Suprapubic skin (tissue), 4 donors: ENCODE measurements at regions not wholly inside any gene's neighbourhood (a gene's known extent, or its start where the extent isn't known, plus 50 kb on each side); places are given as distances from the start of the nearest gene placed in this dataset.

ENCODE experiments used
- POLR2A ChIP-seq, 2 donors: fragments of 450-650 bp; IDR thresholded peaks; one replicate each; pipeline ENCODE4 v1.6.1; 2017; ENCODE audit warnings: antibody characterized with exemption in 2 of 2, mild to moderate bottlenecking in 2 of 2, moderate library complexity in 2 of 2
- POLR2AphosphoS5 ChIP-seq, 3 donors: sonication (generic); formaldehyde crosslinking; IDR thresholded peaks; one replicate each; pipeline ENCODE4 v1.6.1; 2017; ENCODE audit warnings: antibody characterized with exemption in 3 of 3
- TF ChIP-seq, protein P1 (sequence below), 2 donors: fragments of 200-600 bp in 1 of 2; fragments of 450-650 bp in 1 of 2; sonication (generic) in 1 of 2; IDR thresholded peaks; one replicate each; pipeline ENCODE4 v1.5.1; 2016 to 2019; ENCODE audit warnings: antibody characterized with exemption in 2 of 2, mild to moderate bottlenecking in 1 of 2, moderate library complexity in 1 of 2

DNA sequence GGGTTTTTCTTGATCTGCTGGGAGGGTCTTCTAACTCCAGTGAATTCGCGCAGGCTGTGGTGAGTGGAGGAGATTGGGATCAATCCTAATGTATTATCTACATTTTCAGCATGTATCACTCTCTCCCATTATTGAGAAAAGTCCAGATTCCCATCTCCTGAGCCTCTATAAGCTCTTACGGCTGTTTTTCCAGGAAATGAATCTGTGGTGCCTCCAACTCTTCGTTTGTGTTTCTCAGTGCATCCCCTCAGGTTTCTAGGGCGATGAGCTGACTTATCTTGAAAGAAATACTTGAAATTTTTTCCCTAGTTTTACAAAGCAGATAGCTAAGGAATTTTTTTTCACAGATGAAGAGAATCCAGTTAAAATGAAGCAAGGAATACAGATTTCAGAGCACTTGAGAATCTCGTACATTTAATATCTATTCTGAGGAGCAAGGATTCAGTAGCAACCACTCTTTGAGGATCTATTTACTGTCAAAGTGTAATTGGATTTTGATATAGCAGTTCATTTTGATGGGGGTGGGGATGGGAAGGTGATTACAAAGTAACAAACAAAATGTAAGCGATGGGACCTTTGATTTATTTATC is 138.7 kb downstream of the BRMS1L start:
- TF ChIP-seq POLR2AphosphoS5 (IDR thresholded peaks at IDR 0.05) (no peak), POLR2A (IDR thresholded peaks at IDR 0.05) (no peak)
- TF ChIP-seq, protein P1, sequence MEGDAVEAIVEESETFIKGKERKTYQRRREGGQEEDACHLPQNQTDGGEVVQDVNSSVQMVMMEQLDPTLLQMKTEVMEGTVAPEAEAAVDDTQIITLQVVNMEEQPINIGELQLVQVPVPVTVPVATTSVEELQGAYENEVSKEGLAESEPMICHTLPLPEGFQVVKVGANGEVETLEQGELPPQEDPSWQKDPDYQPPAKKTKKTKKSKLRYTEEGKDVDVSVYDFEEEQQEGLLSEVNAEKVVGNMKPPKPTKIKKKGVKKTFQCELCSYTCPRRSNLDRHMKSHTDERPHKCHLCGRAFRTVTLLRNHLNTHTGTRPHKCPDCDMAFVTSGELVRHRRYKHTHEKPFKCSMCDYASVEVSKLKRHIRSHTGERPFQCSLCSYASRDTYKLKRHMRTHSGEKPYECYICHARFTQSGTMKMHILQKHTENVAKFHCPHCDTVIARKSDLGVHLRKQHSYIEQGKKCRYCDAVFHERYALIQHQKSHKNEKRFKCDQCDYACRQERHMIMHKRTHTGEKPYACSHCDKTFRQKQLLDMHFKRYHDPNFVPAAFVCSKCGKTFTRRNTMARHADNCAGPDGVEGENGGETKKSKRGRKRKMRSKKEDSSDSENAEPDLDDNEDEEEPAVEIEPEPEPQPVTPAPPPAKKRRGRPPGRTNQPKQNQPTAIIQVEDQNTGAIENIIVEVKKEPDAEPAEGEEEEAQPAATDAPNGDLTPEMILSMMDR (IDR thresholded peaks at IDR 0.05) = no peak
